CD4-positive, CD25-positive, alpha-beta regulatory T cell (primary cell): ENCODE measurements at regions not wholly inside any gene's neighbourhood (a gene's known extent, or its start where the extent isn't known, plus 50 kb on each side); places are given as distances from the start of the nearest gene placed in this dataset.
A peak's percentile ranks its signal among the peaks of the same experiment; 100 is the strongest.
"Not testable (repeated sequence)": the region's sequence is repeated elsewhere in the genome, so short reads cannot be mapped to it uniquely, and the experiment has no call there.

Source experiments
- ATAC-seq, 2 donors: fragments of 150-1000 bp; cut with Tn5 transposase; one replicate each; pipeline ENCODE4 v1.10.0; 2021; ENCODE audit warnings: low read depth in 2 of 2, moderate number of reproducible peaks in 2 of 2, moderate library complexity in 1 of 2
- DNase-seq, 3 donors: peaks; one replicate each; pipeline versions ENCODE4 v3.0.0 to v3.0.0-alpha.2; 2012 to 2022; ENCODE audit warnings: mixed read lengths in 1 of 3
- H3K27ac ChIP-seq: one replicate; pipeline ENCODE4 v1.7.0; 2013; ENCODE audit warnings: mild to moderate bottlenecking, low read length; ENCODE audit not compliant: insufficient read depth, poor library complexity, severe bottlenecking
- H3K27me3 ChIP-seq: one replicate; pipeline ENCODE4 v1.7.0; 2013; ENCODE audit warnings: low read length; ENCODE audit not compliant: control insufficient read depth, insufficient read depth
- H3K36me3 ChIP-seq: one replicate; pipeline ENCODE4 v1.7.0; 2013; ENCODE audit warnings: mild to moderate bottlenecking, low read length, moderate library complexity; ENCODE audit not compliant: control insufficient read depth, insufficient read depth
- H3K4me1 ChIP-seq: 2 replicates; pipeline ENCODE4 v1.7.0; 2013; ENCODE audit warnings: mild to moderate bottlenecking, low read length; ENCODE audit not compliant: insufficient read depth, control insufficient read depth, poor library complexity, severe bottlenecking
- H3K4me3 ChIP-seq: one replicate; pipeline ENCODE4 v1.7.0; 2013; ENCODE audit warnings: low read depth, mild to moderate bottlenecking, low read length, moderate library complexity
- H3K9me3 ChIP-seq, 2 experiments: 1 replicate in 1 of 2; 2 replicates in 1 of 2; pipeline ENCODE4 v1.7.0; 2013; ENCODE audit warnings: low read length in 2 of 2, mild to moderate bottlenecking in 1 of 2, moderate library complexity in 1 of 2; ENCODE audit not compliant: control insufficient read depth in 2 of 2
- H3K27ac Mint-ChIP-seq, 3 donors: one replicate each; pipeline ENCODE4 v1.8.0; 2020 to 2022; ENCODE audit warnings: mild to moderate bottlenecking in 3 of 3, mixed read lengths in 3 of 3, moderate library complexity in 2 of 3
- H3K27me3 Mint-ChIP-seq: one replicate; pipeline ENCODE4 v1.8.0; 2022; ENCODE audit warnings: mild to moderate bottlenecking, mixed read lengths
- H3K36me3 Mint-ChIP-seq: one replicate; pipeline ENCODE4 v1.8.0; 2020; ENCODE audit warnings: mixed read lengths
- H3K4me1 Mint-ChIP-seq, 4 donors: one replicate each; pipeline ENCODE4 v1.8.0; 2020 to 2022; ENCODE audit warnings: mixed read lengths in 4 of 4, mild to moderate bottlenecking in 1 of 4
- H3K4me3 Mint-ChIP-seq, 4 donors: one replicate each; pipeline ENCODE4 v1.8.0; 2020 to 2022; ENCODE audit warnings: mild to moderate bottlenecking in 4 of 4, mixed read lengths in 4 of 4, moderate library complexity in 3 of 4
- H3K9me3 Mint-ChIP-seq, 7 donors: one replicate each; pipeline ENCODE4 v1.8.0; 2020 to 2022; ENCODE audit warnings: mixed read lengths in 7 of 7, mild to moderate bottlenecking in 3 of 7, moderate library complexity in 2 of 7

DNA sequence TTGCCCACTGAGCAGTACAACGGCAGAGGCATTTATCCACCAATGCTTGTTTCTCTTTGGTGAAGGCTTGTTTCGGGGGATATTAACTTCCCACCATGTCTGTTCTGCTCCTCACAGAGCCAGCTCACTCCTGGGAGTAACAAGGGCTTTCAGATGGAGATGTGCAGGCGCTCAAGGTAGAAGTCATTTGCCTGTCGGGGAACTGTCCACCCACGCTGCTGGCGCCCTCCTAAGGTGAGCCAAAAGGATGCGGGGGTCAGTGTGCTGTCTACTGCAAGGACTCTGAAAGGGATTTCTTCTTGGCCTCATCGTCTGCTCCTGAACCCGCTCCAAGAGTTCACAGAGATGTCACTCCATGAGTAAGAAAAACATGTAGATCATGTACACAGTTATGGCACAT is 57.0 kb upstream of the CYRIA start:
- Mint-ChIP-seq H3K36me3 (no peaks in the 10 kb centered on the region), H3K4me3 (no peak overlapping the region), H3K9me3 (peaks cover 0 to 6% (median 1%) of the 10 kb centered on the region in 7 donors), H3K27me3 (no peaks in the 10 kb centered on the region), H3K27ac (no peak overlapping the region), H3K4me1 (no peaks in the 10 kb centered on the region)
- no peak overlapping the region for H3K27ac ChIP-seq
- no peaks in the 10 kb centered on the region for H3K27me3 ChIP-seq
- H3K9me3 ChIP-seq = no peaks in the 10 kb centered on the region
- no peak overlapping the region for H3K4me3 ChIP-seq
- H3K4me1 ChIP-seq = no peaks in the 10 kb centered on the region
- ATAC-seq = no peak
- no peak for DNase-seq
- no peaks in the 10 kb centered on the region for H3K36me3 ChIP-seq

GRCh38 chr2:16722126-16722525 is 56.5 kb upstream of the CYRIA start:
- Mint-ChIP-seq H3K4me3 (no peak overlapping the region), H3K4me1 (no peaks in the 10 kb centered on the region), H3K27me3 (no peaks in the 10 kb centered on the region), H3K9me3 (peaks cover 0 to 6% (median 1%) of the 10 kb centered on the region in 7 donors), H3K27ac (no peak overlapping the region), H3K36me3 (no peaks in the 10 kb centered on the region)
- H3K36me3 ChIP-seq = no peaks in the 10 kb centered on the region
- no peaks in the 10 kb centered on the region for H3K27me3 ChIP-seq
- H3K4me3 ChIP-seq = no peak overlapping the region
- DNase-seq = no peak
- ATAC-seq = no peak
- H3K27ac ChIP-seq = no peak overlapping the region
- no peaks in the 10 kb centered on the region for H3K4me1 ChIP-seq
- no peaks in the 10 kb centered on the region for H3K9me3 ChIP-seq

- not testable (repeated sequence) for H3K4me1 Mint-ChIP-seq, ATAC-seq, H3K4me3 Mint-ChIP-seq, H3K27ac ChIP-seq, H3K27ac Mint-ChIP-seq, H3K27me3 ChIP-seq, DNase-seq, H3K36me3 ChIP-seq, H3K9me3 ChIP-seq, H3K27me3 Mint-ChIP-seq, H3K36me3 Mint-ChIP-seq, H3K4me3 ChIP-seq, H3K9me3 Mint-ChIP-seq, H3K4me1 ChIP-seq
Measured at GRCh38 chr2:16721529-16721928, 55.9 kb upstream of the CYRIA start.

DNA sequence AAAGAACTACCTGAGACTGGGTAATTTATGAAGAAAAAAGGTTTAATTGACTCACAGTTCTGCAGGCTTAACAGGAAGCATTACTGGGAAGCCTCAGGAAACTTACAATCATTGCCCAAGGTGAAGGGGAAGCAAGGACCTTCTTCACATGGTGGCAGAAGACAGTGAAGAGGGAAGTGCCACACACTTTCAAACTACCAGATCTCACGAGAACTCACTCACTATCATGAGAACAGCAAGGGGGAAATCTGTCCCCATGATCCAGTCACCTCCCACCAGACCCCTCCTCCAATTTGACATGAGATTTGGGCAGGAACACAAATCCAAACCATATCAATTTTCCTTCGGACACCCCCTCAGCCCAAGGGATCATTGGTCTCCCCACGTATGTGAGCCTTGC is 55.1 kb upstream of the CYRIA start:
- H3K27me3 Mint-ChIP-seq, ATAC-seq, H3K4me1 ChIP-seq, H3K4me1 Mint-ChIP-seq, H3K27me3 ChIP-seq, H3K36me3 ChIP-seq, H3K9me3 Mint-ChIP-seq, DNase-seq, H3K9me3 ChIP-seq, H3K36me3 Mint-ChIP-seq, H3K27ac ChIP-seq, H3K4me3 Mint-ChIP-seq, H3K4me3 ChIP-seq, H3K27ac Mint-ChIP-seq: not testable (repeated sequence)

DNA sequence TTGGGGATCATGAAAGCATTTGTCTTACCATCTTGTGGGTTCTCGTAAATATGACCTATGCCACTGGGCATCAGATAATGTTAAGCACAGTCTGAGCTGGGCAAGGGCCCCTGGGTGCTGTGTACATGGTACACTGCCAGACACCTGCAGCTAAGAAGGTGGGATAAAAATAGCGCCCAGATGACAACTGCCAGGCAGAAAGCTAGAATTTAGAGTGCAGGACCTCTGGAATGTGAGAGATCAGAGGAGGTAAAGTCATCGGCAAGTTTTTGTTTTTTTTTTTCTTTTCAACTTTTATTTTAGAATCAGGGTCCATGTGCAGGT is 53.8 kb upstream of the CYRIA start:
- no peaks in the 10 kb centered on the region for H3K27me3 Mint-ChIP-seq
- Histone ChIP-seq H3K4me1 (no peaks in the 10 kb centered on the region), H3K27me3 (no peaks in the 10 kb centered on the region), H3K36me3 (no peaks in the 10 kb centered on the region), H3K4me3 (no peak overlapping the region), H3K27ac (no peak overlapping the region), H3K9me3 (no peaks in the 10 kb centered on the region)
- H3K4me1 Mint-ChIP-seq = no peaks in the 10 kb centered on the region
- H3K27ac Mint-ChIP-seq = no peak overlapping the region
- no peak for ATAC-seq
- H3K4me3 Mint-ChIP-seq = no peak overlapping the region
- no peak for DNase-seq
- H3K36me3 Mint-ChIP-seq = no peaks in the 10 kb centered on the region
- H3K9me3 Mint-ChIP-seq = peaks cover 0 to 6% (median 0%) of the 10 kb centered on the region in 7 donors

DNA sequence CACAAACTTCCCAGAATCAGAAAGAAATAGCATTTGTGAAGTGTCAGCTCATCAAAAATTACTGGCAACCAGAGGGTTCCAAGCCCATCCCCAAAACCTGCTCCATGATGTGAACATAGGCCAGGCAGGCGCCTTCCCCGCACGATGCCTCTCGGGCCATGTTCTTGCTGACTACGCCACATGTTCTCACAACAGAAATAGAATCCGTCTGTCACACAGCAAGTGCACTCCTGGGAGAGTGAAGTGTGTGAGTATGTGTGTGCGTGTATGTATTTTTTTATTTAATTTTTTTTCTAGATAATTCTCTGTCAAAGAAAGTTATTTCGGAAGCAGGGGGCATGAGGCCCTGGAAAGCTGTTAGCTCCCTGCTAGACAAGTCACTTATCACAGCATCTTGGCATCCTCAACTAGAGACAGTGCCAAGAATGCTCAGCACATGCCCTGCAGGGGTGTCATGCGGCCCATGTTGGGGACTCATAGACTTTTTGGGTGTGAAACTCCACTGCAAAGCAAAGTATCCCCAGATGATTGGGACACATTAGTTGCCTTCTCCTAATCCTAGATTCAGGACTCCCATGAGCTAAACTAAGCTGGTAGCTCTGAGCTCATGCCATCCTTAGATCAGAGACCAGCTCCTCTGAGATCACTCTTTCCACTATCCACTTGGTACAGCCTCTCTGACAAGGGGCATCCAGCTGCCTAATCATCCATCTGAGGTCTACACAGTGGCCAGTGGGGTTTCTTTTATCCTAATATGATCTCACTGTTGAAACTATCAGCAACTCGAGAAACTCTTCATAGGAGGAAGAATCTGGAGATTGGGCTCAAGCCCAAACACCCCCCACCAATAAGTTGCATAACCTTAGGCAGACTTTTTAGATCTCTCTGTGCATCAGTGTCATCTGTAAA is 53.2 kb upstream of the CYRIA start:
- Histone ChIP-seq H3K9me3 (no peaks in the 10 kb centered on the region), H3K36me3 (no peaks in the 10 kb centered on the region), H3K4me1 (no peaks in the 10 kb centered on the region), H3K27me3 (no peaks in the 10 kb centered on the region), H3K27ac (no peak overlapping the region), H3K4me3 (no peak overlapping the region)
- Mint-ChIP-seq H3K4me3 (no peak overlapping the region), H3K27me3 (no peaks in the 10 kb centered on the region), H3K27ac (no peak overlapping the region), H3K4me1 (no peaks in the 10 kb centered on the region), H3K9me3 (peaks cover 0 to 9% (median 0%) of the 10 kb centered on the region in 7 donors), H3K36me3 (no peaks in the 10 kb centered on the region)
- ATAC-seq (no peak), DNase-seq (no peak)

DNA sequence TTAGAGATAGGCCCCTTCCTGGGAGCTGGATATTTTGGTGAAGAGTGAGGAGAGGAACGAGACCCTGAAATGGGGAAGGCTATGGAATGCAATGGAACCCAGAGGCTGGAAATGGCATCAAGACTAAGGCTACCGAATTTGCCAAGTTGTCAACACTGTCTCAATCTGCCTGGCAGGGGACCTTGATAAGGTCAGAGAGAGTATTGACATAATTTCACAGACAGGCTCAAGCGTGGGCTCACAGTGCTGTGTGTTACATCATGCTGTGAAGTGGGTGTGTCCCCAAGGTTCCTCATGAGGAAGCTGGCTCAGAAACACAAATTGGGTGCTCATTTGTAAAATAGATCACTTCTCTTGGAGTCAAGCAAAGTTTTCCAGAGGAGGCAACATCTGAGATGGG is 51.8 kb upstream of the CYRIA start:
- H3K36me3 Mint-ChIP-seq = no peaks in the 10 kb centered on the region
- ATAC-seq = no peak
- H3K4me1 ChIP-seq = no peaks in the 10 kb centered on the region
- H3K27ac Mint-ChIP-seq = peak overlapping the region in 1 of 3 donors; percentile 15
- H3K4me3 Mint-ChIP-seq = no peak overlapping the region
- no peak overlapping the region for H3K27ac ChIP-seq
- no peaks in the 10 kb centered on the region for H3K27me3 Mint-ChIP-seq
- no peaks in the 10 kb centered on the region for H3K36me3 ChIP-seq
- H3K4me3 ChIP-seq = no peak overlapping the region
- DNase-seq = no peak
- H3K4me1 Mint-ChIP-seq = no peaks in the 10 kb centered on the region
- no peaks in the 10 kb centered on the region for H3K9me3 ChIP-seq
- H3K27me3 ChIP-seq = no peaks in the 10 kb centered on the region
- peaks cover 0 to 9% (median 0%) of the 10 kb centered on the region in 7 donors for H3K9me3 Mint-ChIP-seq

DNA sequence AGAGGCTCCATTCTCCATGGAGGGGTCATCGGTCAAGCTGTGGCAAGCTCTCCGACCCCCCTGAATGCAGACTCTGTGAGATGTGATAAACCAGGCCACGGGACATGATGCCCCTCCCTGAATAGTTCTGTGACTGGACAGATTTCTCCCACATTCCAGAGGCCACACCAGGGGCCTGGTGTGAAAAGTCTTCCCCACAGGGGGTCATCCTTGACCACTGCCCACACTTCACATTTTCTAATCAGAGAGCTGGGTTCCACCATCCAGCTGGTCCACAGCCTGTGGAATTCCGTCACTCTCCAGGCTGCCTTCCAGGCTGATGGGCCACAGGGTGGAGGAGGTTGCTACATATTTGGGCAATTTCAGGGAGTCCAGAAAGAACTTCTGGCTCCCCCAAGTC is 51.3 kb upstream of the CYRIA start:
- no peak overlapping the region for H3K27ac ChIP-seq
- H3K36me3 ChIP-seq = no peaks in the 10 kb centered on the region
- Mint-ChIP-seq H3K27me3 (no peaks in the 10 kb centered on the region), H3K4me1 (no peaks in the 10 kb centered on the region), H3K9me3 (peaks cover 0 to 9% (median 0%) of the 10 kb centered on the region in 7 donors), H3K36me3 (no peaks in the 10 kb centered on the region), H3K27ac (peak overlapping the region in 1 of 3 donors; percentile 15), H3K4me3 (no peak overlapping the region)
- no peak for DNase-seq
- H3K4me3 ChIP-seq = no peak overlapping the region
- no peaks in the 10 kb centered on the region for H3K4me1 ChIP-seq
- no peak for ATAC-seq
- no peaks in the 10 kb centered on the region for H3K27me3 ChIP-seq
- no peaks in the 10 kb centered on the region for H3K9me3 ChIP-seq
